OCI-LY7 (cell line): ENCODE measurements at regions not wholly inside any gene's neighbourhood (a gene's known extent, or its start where the extent isn't known, plus 50 kb on each side); places are given as distances from the start of the nearest gene placed in this dataset.
"Not testable (repeated sequence)": the region's sequence is repeated elsewhere in the genome, so short reads cannot be mapped to it uniquely, and the experiment has no call there.

Experiments used
- BruUV-seq: library from RNA; stranded (reverse); fragments of 400-500 nt; replicated peaks from 2 replicates; lab custom pipeline; 2021; lab: Mats Ljungman, UMichigan
- CTCF ChIA-PET: fragments of 300-600 bp; sonication (Branson Sonifier 250); formaldehyde crosslinking; loops from one replicate; lab custom pipeline; 2022; ENCODE audit warnings: antibody characterized with exemption; ENCODE audit not compliant: unreplicated experiment; lab: Charles Lee
- POLR2A ChIA-PET: fragments of 300-600 bp; sonication (Branson Sonifier 250); formaldehyde crosslinking; loops from one replicate; lab custom pipeline; 2022; ENCODE audit warnings: antibody characterized with exemption; lab: Charles Lee
- DNase-seq: peaks from one replicate; pipeline ENCODE4 v3.0.0-alpha.2; 2015; ENCODE audit warnings: low spot score
- H2AFZ ChIP-seq: fragments of 200-600 bp; sonication (generic), shearing (Covaris generic); 2 replicates; pipeline ENCODE4 v1.6.1; 2014; ENCODE audit warnings: mild to moderate bottlenecking, antibody characterized with exemption, low read length, moderate library complexity
- H3K27ac ChIP-seq: fragments of 200-600 bp; sonication (generic); 2 replicates; pipeline ENCODE4 v1.5.1; 2014; ENCODE audit warnings: mixed run types, low read depth, mild to moderate bottlenecking, moderate library complexity, low read length, inconsistent platforms; ENCODE audit not compliant: poor library complexity, severe bottlenecking
- H3K36me3 ChIP-seq: fragments of 200-600 bp; sonication (generic); 2 replicates; pipeline ENCODE4 v1.6.1; 2014; ENCODE audit warnings: mild to moderate bottlenecking, antibody characterized with exemption, low read length, moderate library complexity, mixed read lengths; ENCODE audit not compliant: insufficient read depth
- H3K4me1 ChIP-seq: fragments of 200-600 bp; sonication (generic); 2 replicates; pipeline ENCODE4 v1.5.1; 2014; ENCODE audit warnings: mild to moderate bottlenecking, low read length; ENCODE audit not compliant: insufficient read depth, poor library complexity, severe bottlenecking
- H3K4me2 ChIP-seq: fragments of 200-600 bp; sonication (generic); 2 replicates; pipeline ENCODE4 v1.6.1; 2014; ENCODE audit warnings: mild to moderate bottlenecking, low read length
- H3K4me3 ChIP-seq: fragments of 200-600 bp; sonication (generic); 2 replicates; pipeline ENCODE4 v1.5.1; 2014; ENCODE audit warnings: mild to moderate bottlenecking, low read depth, low read length; ENCODE audit not compliant: poor library complexity, severe bottlenecking
- H3K79me2 ChIP-seq: fragments of 200-600 bp; sonication (generic); 2 replicates; pipeline ENCODE4 v1.6.1; 2016; ENCODE audit warnings: low read depth, mild to moderate bottlenecking, low read length, moderate library complexity, mixed read lengths; ENCODE audit not compliant: insufficient read depth
- H3K9me2 ChIP-seq: fragments of 200-600 bp; sonication (generic); 2 replicates; pipeline ENCODE4 v1.6.1; 2016; ENCODE audit warnings: mild to moderate bottlenecking, low read length, mixed read lengths; ENCODE audit not compliant: insufficient read depth
- H3K9me3 ChIP-seq: fragments of 200-600 bp; sonication (generic); 2 replicates; pipeline ENCODE4 v1.6.1; 2014; ENCODE audit warnings: mild to moderate bottlenecking, mixed run types, low read length, mixed read lengths
- H4K20me1 ChIP-seq: fragments of 200-600 bp; sonication (generic); 2 replicates; pipeline ENCODE4 v1.6.1; 2014; ENCODE audit warnings: mild to moderate bottlenecking, antibody characterized with exemption, low read length, moderate library complexity, mixed read lengths; ENCODE audit not compliant: insufficient read depth
- EZH2phosphoT487 ChIP-seq: fragments of 200-600 bp; sonication (generic); IDR thresholded peaks from 2 replicates; pipeline ENCODE4 v1.6.1; 2018; ENCODE audit warnings: low read depth, borderline replicate concordance, mild to moderate bottlenecking, mixed run types, antibody characterized with exemption, low read length, moderate library complexity, mixed read lengths
- intact Hi-C: fragments of 100-400 bp; cut with micrococcal nuclease; formaldehyde crosslinking; loops from one replicate; pipeline ENCODE4 v1.10.0; 2022; ENCODE audit not compliant: unreplicated experiment
- TF ChIP-seq, protein P1 (sequence below): fragments of 200-600 bp; sonication (generic); conservative IDR thresholded peaks from 2 replicates; pipeline ENCODE4 v1.5.1; 2014; ENCODE audit warnings: mild to moderate bottlenecking, antibody characterized with exemption, low read length, moderate library complexity, mixed read lengths

DNA sequence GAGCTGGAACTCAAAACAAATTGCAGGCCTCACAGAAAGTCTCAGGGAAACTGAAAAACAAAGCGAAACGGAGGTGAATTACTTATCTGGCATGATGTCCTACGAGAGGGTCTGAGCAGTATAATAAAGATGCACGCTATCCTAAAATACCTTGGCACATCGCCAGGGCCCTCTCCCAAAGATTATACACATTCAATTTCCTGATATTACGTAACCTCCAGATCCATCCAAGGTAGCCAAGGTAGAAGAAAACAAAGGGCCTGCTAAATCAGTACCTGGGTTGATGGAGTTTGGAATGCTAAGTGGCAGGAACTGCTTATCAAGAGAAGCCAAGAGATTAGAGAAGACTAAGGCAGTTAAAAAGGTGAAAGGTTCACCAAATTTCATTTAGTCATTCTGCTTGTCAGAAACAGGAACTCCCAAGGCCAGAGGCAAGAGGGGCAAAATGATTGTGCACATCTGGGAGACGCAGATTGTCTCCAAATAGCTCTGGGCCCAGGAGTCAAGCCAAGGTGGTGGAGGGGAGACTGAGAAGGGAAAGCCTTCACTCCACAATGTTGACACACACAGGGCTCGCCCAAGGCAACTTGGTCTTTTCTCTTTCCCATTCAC lies 236.8 kb upstream of the ATP5MC3 start:
- Histone ChIP-seq H3K9me2 (no peaks in the 10 kb centered on the region), H2AFZ (no peak overlapping the region), H4K20me1 (no peaks in the 10 kb centered on the region), H3K4me3 (no peak overlapping the region), H3K36me3 (no peaks in the 10 kb centered on the region), H3K4me2 (no peak overlapping the region), H3K79me2 (no peaks in the 10 kb centered on the region), H3K27ac (no peak overlapping the region), H3K4me1 (no peaks in the 10 kb centered on the region), H3K9me3 (no peaks in the 10 kb centered on the region)
- BruUV-seq: no TSS peak
- ChIA-PET CTCF (no interaction called here), POLR2A (no interaction called here)
- TF ChIP-seq EZH2phosphoT487: no peak
- TF ChIP-seq, protein P1, sequence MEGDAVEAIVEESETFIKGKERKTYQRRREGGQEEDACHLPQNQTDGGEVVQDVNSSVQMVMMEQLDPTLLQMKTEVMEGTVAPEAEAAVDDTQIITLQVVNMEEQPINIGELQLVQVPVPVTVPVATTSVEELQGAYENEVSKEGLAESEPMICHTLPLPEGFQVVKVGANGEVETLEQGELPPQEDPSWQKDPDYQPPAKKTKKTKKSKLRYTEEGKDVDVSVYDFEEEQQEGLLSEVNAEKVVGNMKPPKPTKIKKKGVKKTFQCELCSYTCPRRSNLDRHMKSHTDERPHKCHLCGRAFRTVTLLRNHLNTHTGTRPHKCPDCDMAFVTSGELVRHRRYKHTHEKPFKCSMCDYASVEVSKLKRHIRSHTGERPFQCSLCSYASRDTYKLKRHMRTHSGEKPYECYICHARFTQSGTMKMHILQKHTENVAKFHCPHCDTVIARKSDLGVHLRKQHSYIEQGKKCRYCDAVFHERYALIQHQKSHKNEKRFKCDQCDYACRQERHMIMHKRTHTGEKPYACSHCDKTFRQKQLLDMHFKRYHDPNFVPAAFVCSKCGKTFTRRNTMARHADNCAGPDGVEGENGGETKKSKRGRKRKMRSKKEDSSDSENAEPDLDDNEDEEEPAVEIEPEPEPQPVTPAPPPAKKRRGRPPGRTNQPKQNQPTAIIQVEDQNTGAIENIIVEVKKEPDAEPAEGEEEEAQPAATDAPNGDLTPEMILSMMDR: no peak
- intact Hi-C loops: no loop called here
- DNase-seq: no peak

DNA sequence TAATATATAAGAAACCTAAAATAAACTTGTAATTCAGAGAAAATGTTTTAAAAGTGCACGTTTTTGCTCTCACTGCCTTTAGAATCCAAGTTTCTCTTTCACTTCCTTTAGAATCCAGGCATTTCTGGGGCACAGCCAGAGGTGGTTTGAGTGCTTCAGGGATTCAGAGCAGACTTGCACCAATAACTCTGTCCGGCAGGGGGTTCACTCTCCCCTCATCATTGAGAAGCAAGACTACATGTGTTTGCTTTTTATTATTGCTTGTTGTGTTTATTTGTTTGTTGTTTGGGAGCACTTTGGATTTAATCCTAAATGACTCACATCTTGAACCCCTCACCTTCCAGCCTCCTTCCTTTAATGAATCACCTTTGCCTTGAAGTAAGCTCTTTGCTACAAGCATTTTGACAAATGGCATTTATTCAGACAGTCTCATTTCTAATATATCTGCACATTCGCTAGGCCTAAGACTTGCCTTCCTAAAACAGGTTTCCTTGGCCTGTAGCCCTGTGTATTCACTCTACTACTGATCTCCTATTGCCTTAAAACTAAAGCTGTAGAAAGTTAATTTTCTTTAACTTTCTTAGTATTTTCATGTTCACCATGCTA lies 233.5 kb upstream of the ATP5MC3 start:
- intact Hi-C loops: no loop called here
- no peaks in the 10 kb centered on the region for H4K20me1 ChIP-seq
- CTCF ChIA-PET: no interaction called here
- POLR2A ChIA-PET: interaction anchor here (1.2 kb wide), 1 partner anchor 20 kb away, joined by 3 read pairs; no protein-coding TSS in a partner anchor
- H2AFZ ChIP-seq: no peak overlapping the region
- no peaks in the 10 kb centered on the region for H3K4me1 ChIP-seq
- no peak overlapping the region for H3K4me3 ChIP-seq
- H3K79me2 ChIP-seq: no peaks in the 10 kb centered on the region
- H3K27ac ChIP-seq: no peak overlapping the region
- no TSS peak for BruUV-seq
- H3K4me2 ChIP-seq: no peak overlapping the region
- no peaks in the 10 kb centered on the region for H3K9me2 ChIP-seq
- H3K9me3 ChIP-seq: no peaks in the 10 kb centered on the region
- DNase-seq: peak; percentile 2
- no peak for TF ChIP-seq EZH2phosphoT487
- TF ChIP-seq, protein P1: peak; percentile 61
- no peaks in the 10 kb centered on the region for H3K36me3 ChIP-seq

DNA sequence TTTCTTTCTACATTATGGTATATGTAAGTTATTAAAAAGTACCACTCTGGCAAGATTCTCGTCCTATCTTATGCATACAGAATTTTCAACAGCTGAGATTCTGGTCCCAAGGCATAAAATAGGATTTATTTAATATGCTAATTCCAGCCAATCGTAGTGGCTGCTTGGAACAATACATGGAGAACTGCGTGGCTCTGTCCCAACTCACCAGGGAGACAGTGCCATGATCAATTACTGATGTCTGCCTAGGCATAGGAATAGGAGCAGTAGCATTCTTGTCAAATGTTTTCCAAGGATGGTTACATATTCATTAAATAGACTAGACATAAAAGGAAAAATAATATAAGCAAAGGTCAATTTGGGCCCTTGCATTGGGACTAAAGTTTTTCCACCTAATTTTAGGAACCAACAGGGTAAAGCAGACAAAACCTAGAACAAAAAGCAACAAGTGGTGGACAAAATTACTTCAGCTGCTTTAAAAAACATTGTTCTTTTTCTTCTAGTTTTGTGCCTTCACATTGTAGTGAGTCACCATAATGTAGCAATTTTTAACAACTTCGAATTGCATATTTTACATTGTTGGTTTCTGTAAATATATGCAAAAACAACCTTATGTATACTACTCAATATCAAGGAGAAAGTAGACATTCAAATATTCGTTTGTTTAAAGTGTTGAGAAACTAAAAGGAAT lies 232.8 kb upstream of the ATP5MC3 start:
- BruUV-seq: no TSS peak
- Histone ChIP-seq H4K20me1 (no peaks in the 10 kb centered on the region), H3K27ac (no peak overlapping the region), H3K4me2 (no peak overlapping the region), H3K4me3 (no peak overlapping the region), H3K9me2 (no peaks in the 10 kb centered on the region), H3K4me1 (no peaks in the 10 kb centered on the region), H3K9me3 (no peaks in the 10 kb centered on the region), H3K36me3 (no peaks in the 10 kb centered on the region), H3K79me2 (no peaks in the 10 kb centered on the region), H2AFZ (no peak overlapping the region)
- no peak for TF ChIP-seq EZH2phosphoT487
- TF ChIP-seq, protein P1: no peak
- DNase-seq: no peak
- intact Hi-C loops: no loop called here
- CTCF ChIA-PET: no interaction called here
- POLR2A ChIA-PET: interaction anchor here (1.3 kb wide), 1 partner anchor 22 kb away, joined by 3 read pairs; no protein-coding TSS in a partner anchor

DNA sequence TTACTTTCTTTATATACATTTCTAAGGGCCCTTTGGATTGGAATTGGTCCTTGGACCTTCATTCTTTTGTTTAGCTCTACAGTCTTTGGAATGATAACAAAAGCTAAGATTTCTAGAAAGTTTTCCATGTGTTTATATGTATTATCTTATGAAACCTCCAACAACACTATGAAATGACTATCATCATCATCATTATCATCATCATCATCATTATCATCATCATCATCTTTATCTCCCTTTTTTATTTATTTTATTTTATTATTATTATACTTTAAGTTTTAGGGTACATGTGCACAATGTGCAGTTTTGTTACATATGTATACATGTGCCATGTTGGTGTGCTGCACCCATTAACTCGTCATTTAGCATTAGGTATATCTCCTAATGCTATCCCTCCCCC lies 229.4 kb upstream of the ATP5MC3 start:
- H3K36me3 ChIP-seq, H3K4me1 ChIP-seq, H4K20me1 ChIP-seq, H3K4me2 ChIP-seq, H2AFZ ChIP-seq, CTCF ChIA-PET, H3K9me3 ChIP-seq, H3K79me2 ChIP-seq, BruUV-seq, DNase-seq, intact Hi-C loops, H3K27ac ChIP-seq, H3K4me3 ChIP-seq, H3K9me2 ChIP-seq: not testable (repeated sequence)
- POLR2A ChIA-PET: interaction anchor here (0.8 kb wide), 1 partner anchor 331 kb away, joined by 3 read pairs; no protein-coding TSS in a partner anchor
